ENCODE measurements at regions not wholly inside any gene's neighbourhood (a gene's known extent, or its start where the extent isn't known, plus 50 kb on each side); places are given as distances from the start of the nearest gene placed in this dataset.

- TF ChIP-seq CTCF (conservative IDR thresholded peaks at IDR 0.05; ENCODE audit: low read depth in 2 of 2) (no peak; a peak in 1 of 4 replicates), EZH2 (IDR thresholded peaks at IDR 0.05; ENCODE audit: low read depth, unreplicated experiment) (no peak), REST (IDR thresholded peaks at IDR 0.05; ENCODE audit: unreplicated experiment) (no peak), POLR2AphosphoS5 (IDR thresholded peaks at IDR 0.05; ENCODE audit: low read depth) (no peak), EZH2phosphoT487 (IDR thresholded peaks at IDR 0.05; ENCODE audit: unreplicated experiment) (no peak), CREB1 (CRISPR knock-in tag; IDR thresholded peaks at IDR 0.05; ENCODE audit: low read depth) (no peak), ZNF331 (CRISPR knock-in tag; IDR thresholded peaks at IDR 0.05; ENCODE audit: low read depth) (no peak), STAT1 (IDR thresholded peaks at IDR 0.05; ENCODE audit: unreplicated experiment) (no peak), NANOG (IDR thresholded peaks at IDR 0.05; ENCODE audit: borderline replicate concordance) (no peak), ETS1 (IDR thresholded peaks at IDR 0.05) (no peak), JUNB (IDR thresholded peaks at IDR 0.05; ENCODE audit: unreplicated experiment) (no peak)
Observed at GRCh38 chr5:91864962-91865361, 481.8 kb upstream of the ARRDC3 start.

Data from GM23338 (cell line).